ENCODE measurements at regions not wholly inside any gene's neighbourhood (a gene's known extent, or its start where the extent isn't known, plus 50 kb on each side); places are given as distances from the start of the nearest gene placed in this dataset.

GRCh38 chr5:4011943-4012342, 416.3 kb downstream of the IRX1 start:
- Histone ChIP-seq H3K27ac (no peak overlapping the region), H3K4me3 (no peak overlapping the region), H3K4me1 (no peaks in the 10 kb centered on the region), H3K9me3 (no peaks in the 10 kb centered on the region), H3K27me3 (peaks cover 0 to 4% (median 0%) of the 10 kb centered on the region in 4 donors), H3K36me3 (no peaks in the 10 kb centered on the region)
- no peak for TF ChIP-seq CTCF (IDR thresholded peaks at IDR 0.05)
- DNase-seq, result no peak
- ATAC-seq, result no peak
- WGBS, 2 donors, result 60 to 66% methylated on average over 6 of the region's 6 CpGs
- intact Hi-C loops (cut with DNase I), result no loop called here
- FAIRE-seq, result no peak

GRCh38 chr5:4013106-4013898, 417.7 kb downstream of the IRX1 start:
- intact Hi-C loops (cut with DNase I), result no loop called here
- no peak for DNase-seq
- H3K36me3 ChIP-seq, result no peaks in the 10 kb centered on the region
- WGBS, 2 donors, result 50 to 58% methylated on average over 20 of the region's 20 CpGs
- H3K9me3 ChIP-seq, result no peaks in the 10 kb centered on the region
- TF ChIP-seq CTCF (IDR thresholded peaks at IDR 0.05), result no peak
- no peak for FAIRE-seq
- H3K27me3 ChIP-seq, result peaks cover 0 to 4% (median 0%) of the 10 kb centered on the region in 4 donors
- no peak overlapping the region for H3K4me3 ChIP-seq
- ATAC-seq, result no peak
- no peaks in the 10 kb centered on the region for H3K4me1 ChIP-seq
- H3K27ac ChIP-seq, result no peak overlapping the region

GRCh38 chr5:4015709-4016108, 420.1 kb downstream of the IRX1 start:
- WGBS, 2 donors, result 52 to 61% methylated on average over 4 of the region's 4 CpGs
- FAIRE-seq, result no peak
- H3K9me3 ChIP-seq, result no peaks in the 10 kb centered on the region
- no peak for TF ChIP-seq CTCF (IDR thresholded peaks at IDR 0.05)
- DNase-seq, result no peak
- H3K36me3 ChIP-seq, result no peaks in the 10 kb centered on the region
- no peak for ATAC-seq
- H3K4me3 ChIP-seq, result no peak overlapping the region
- no peaks in the 10 kb centered on the region for H3K4me1 ChIP-seq
- H3K27ac ChIP-seq, result no peak overlapping the region
- intact Hi-C loops (cut with DNase I), result no loop called here
- H3K27me3 ChIP-seq, result peaks cover 0 to 4% (median 0%) of the 10 kb centered on the region in 4 donors

GRCh38 chr5:4017076-4017803, 421.6 kb downstream of the IRX1 start:
- WGBS, 2 donors, result 49 to 70% methylated on average over 5 of the region's 5 CpGs
- no peaks in the 10 kb centered on the region for H3K4me1 ChIP-seq
- H3K36me3 ChIP-seq, result no peaks in the 10 kb centered on the region
- no peak overlapping the region for H3K27ac ChIP-seq
- no peak for DNase-seq
- FAIRE-seq, result no peak
- H3K9me3 ChIP-seq, result no peaks in the 10 kb centered on the region
- H3K4me3 ChIP-seq, result no peak overlapping the region
- intact Hi-C loops (cut with DNase I), result no loop called here
- TF ChIP-seq CTCF (IDR thresholded peaks at IDR 0.05), result no peak
- H3K27me3 ChIP-seq, result peaks cover 0 to 4% (median 0%) of the 10 kb centered on the region in 4 donors
- no peak for ATAC-seq

- Histone ChIP-seq H3K4me3 (no peak overlapping the region), H3K9me3 (no peaks in the 10 kb centered on the region), H3K27me3 (peaks cover 0 to 4% (median 0%) of the 10 kb centered on the region in 4 donors), H3K36me3 (no peaks in the 10 kb centered on the region), H3K4me1 (no peaks in the 10 kb centered on the region), H3K27ac (no peak overlapping the region)
- no peak for TF ChIP-seq CTCF (IDR thresholded peaks at IDR 0.05)
- DNase-seq (no peak), FAIRE-seq (no peak), ATAC-seq (no peak)
- 19 to 36% methylated on average over 2 of the region's 2 CpGs for WGBS, 2 donors
- intact Hi-C loops (cut with DNase I), result no loop called here
Observed at GRCh38 chr5:4018007-4018406, 422.4 kb downstream of the IRX1 start.

Data from pancreas (tissue), 10 donors.